ENCODE measurements at regions not wholly inside any gene's neighbourhood (a gene's known extent, or its start where the extent isn't known, plus 50 kb on each side); places are given as distances from the start of the nearest gene placed in this dataset.
"Not testable (repeated sequence)": the region's sequence is repeated elsewhere in the genome, so short reads cannot be mapped to it uniquely, and the experiment has no call there.

- DNase-seq: peak in 1 of 56 donors; percentile 2
These were observed 1239.6 kb upstream of the USP9Y start for GRCh38 chrY:11461406-11461805.

- not testable (repeated sequence) for DNase-seq
These were observed 1234.3 kb upstream of the USP9Y start for GRCh38 chrY:11466778-11467177.

Measured in amygdala (tissue), 56 donors.